KOPT-K1 (cell line): ENCODE measurements at regions not wholly inside any gene's neighbourhood (a gene's known extent, or its start where the extent isn't known, plus 50 kb on each side); places are given as distances from the start of the nearest gene placed in this dataset.
"Not testable (repeated sequence)": the region's sequence is repeated elsewhere in the genome, so short reads cannot be mapped to it uniquely, and the experiment has no call there.

Source experiments
- H3K27ac ChIP-seq: fragments of 200-600 bp; sonication (generic); 2 replicates; pipeline ENCODE4 v1.5.1; 2016; ENCODE audit warnings: antibody characterized with exemption, mild to moderate bottlenecking, low read depth, low read length; ENCODE audit not compliant: poor library complexity, severe bottlenecking
- H3K36me3 ChIP-seq: fragments of 200-600 bp; sonication (generic); 2 replicates; pipeline ENCODE4 v1.5.1; 2017; ENCODE audit warnings: antibody characterized with exemption, mild to moderate bottlenecking, low read length, moderate library complexity; ENCODE audit not compliant: insufficient read depth
- H3K9me3 ChIP-seq: fragments of 200-600 bp; sonication (generic); 2 replicates; pipeline ENCODE4 v1.5.1; 2017; ENCODE audit warnings: antibody characterized with exemption, low read length, mild to moderate bottlenecking; ENCODE audit not compliant: insufficient read depth, poor library complexity, severe bottlenecking

GRCh38 chr6:155549928-155550327 is 94.3 kb upstream of the NOX3 start:
- H3K36me3 ChIP-seq = no peaks in the 10 kb centered on the region
- H3K9me3 ChIP-seq = no peaks in the 10 kb centered on the region
- no peak overlapping the region for H3K27ac ChIP-seq

- Histone ChIP-seq H3K27ac (no peak overlapping the region), H3K36me3 (no peaks in the 10 kb centered on the region), H3K9me3 (no peaks in the 10 kb centered on the region)
These were observed 93.6 kb upstream of the NOX3 start for GRCh38 chr6:155549028-155549798.

- Histone ChIP-seq H3K9me3 (no peaks in the 10 kb centered on the region), H3K36me3 (no peaks in the 10 kb centered on the region), H3K27ac (no peak overlapping the region)
These were observed 92.9 kb upstream of the NOX3 start for GRCh38 chr6:155548576-155548975.

GRCh38 chr6:155544677-155545076 is 89.0 kb upstream of the NOX3 start:
- Histone ChIP-seq H3K36me3 (no peaks in the 10 kb centered on the region), H3K9me3 (no peaks in the 10 kb centered on the region), H3K27ac (no peak overlapping the region)

GRCh38 chr6:155543166-155543847 is 87.7 kb upstream of the NOX3 start:
- Histone ChIP-seq H3K27ac (no peak overlapping the region), H3K36me3 (no peaks in the 10 kb centered on the region), H3K9me3 (no peaks in the 10 kb centered on the region)

- Histone ChIP-seq H3K9me3 (no peaks in the 10 kb centered on the region), H3K36me3 (no peaks in the 10 kb centered on the region), H3K27ac (no peak overlapping the region)
These were observed 86.4 kb upstream of the NOX3 start for GRCh38 chr6:155542036-155542435.

GRCh38 chr6:155538708-155539390 is 83.2 kb upstream of the NOX3 start:
- Histone ChIP-seq H3K27ac (no peak overlapping the region), H3K9me3 (no peaks in the 10 kb centered on the region), H3K36me3 (no peaks in the 10 kb centered on the region)

- H3K27ac ChIP-seq = no peak overlapping the region
- no peaks in the 10 kb centered on the region for H3K9me3 ChIP-seq
- H3K36me3 ChIP-seq = no peaks in the 10 kb centered on the region
These were observed 79.0 kb upstream of the NOX3 start for GRCh38 chr6:155534678-155535077.

- Histone ChIP-seq H3K27ac (no peak overlapping the region), H3K9me3 (no peaks in the 10 kb centered on the region), H3K36me3 (no peaks in the 10 kb centered on the region)
These were observed 74.7 kb upstream of the NOX3 start for GRCh38 chr6:155530219-155530834.

- not testable (repeated sequence) for H3K9me3 ChIP-seq, H3K36me3 ChIP-seq, H3K27ac ChIP-seq
These were observed 74.2 kb upstream of the NOX3 start for GRCh38 chr6:155529814-155530213.

- no peaks in the 10 kb centered on the region for H3K9me3 ChIP-seq
- no peaks in the 10 kb centered on the region for H3K36me3 ChIP-seq
- H3K27ac ChIP-seq = no peak overlapping the region
These were observed 73.4 kb upstream of the NOX3 start for GRCh38 chr6:155528982-155529453.

- H3K27ac ChIP-seq = no peak overlapping the region
These were observed 72.7 kb upstream of the NOX3 start for GRCh38 chr6:155528335-155528734.

GRCh38 chr6:155527443-155527842 is 71.8 kb upstream of the NOX3 start:
- H3K36me3 ChIP-seq = no peaks in the 10 kb centered on the region
- no peak overlapping the region for H3K27ac ChIP-seq
- no peaks in the 10 kb centered on the region for H3K9me3 ChIP-seq

More at GRCh38 chr6:155528335-155528734, 72.7 kb upstream of the NOX3 start:
- Histone ChIP-seq H3K9me3 (no peaks in the 10 kb centered on the region), H3K36me3 (no peaks in the 10 kb centered on the region)

GRCh38 chr6:155523821-155524651 is 68.4 kb upstream of the NOX3 start:
- Histone ChIP-seq H3K9me3 (no peaks in the 10 kb centered on the region), H3K36me3 (no peaks in the 10 kb centered on the region), H3K27ac (no peak overlapping the region)
